Calu3 (cell line): ENCODE measurements at regions not wholly inside any gene's neighbourhood (a gene's known extent, or its start where the extent isn't known, plus 50 kb on each side); places are given as distances from the start of the nearest gene placed in this dataset.
"Not testable (repeated sequence)": the region's sequence is repeated elsewhere in the genome, so short reads cannot be mapped to it uniquely, and the experiment has no call there.

Source experiments
- BruUV-seq: library from RNA; stranded (reverse); fragments of 400-500 nt; replicated peaks from 2 replicates; lab custom pipeline; 2021; lab: Mats Ljungman, UMichigan
- CTCF ChIA-PET: fragments of 300-600 bp; sonication (Branson Sonifier 250); formaldehyde crosslinking; loops from one replicate; lab custom pipeline; 2022; ENCODE audit warnings: antibody characterized with exemption; lab: Charles Lee
- DNase-seq: peaks from one replicate; pipeline ENCODE4 v3.0.0; 2022
- H3K27ac Mint-ChIP-seq: one replicate; pipeline ENCODE4 v1.8.0; 2022; ENCODE audit warnings: mixed read lengths; ENCODE audit not compliant: unreplicated experiment
- H3K27me3 Mint-ChIP-seq: one replicate; pipeline ENCODE4 v1.8.0; 2022; ENCODE audit warnings: mixed read lengths; ENCODE audit not compliant: unreplicated experiment
- H3K36me3 Mint-ChIP-seq: one replicate; pipeline ENCODE4 v1.8.0; 2022; ENCODE audit warnings: mild to moderate bottlenecking, moderate library complexity, mixed read lengths; ENCODE audit not compliant: insufficient read depth, unreplicated experiment
- H3K4me1 Mint-ChIP-seq: one replicate; pipeline ENCODE4 v1.8.0; 2022; ENCODE audit warnings: mild to moderate bottlenecking, low read depth, mixed read lengths; ENCODE audit not compliant: unreplicated experiment
- H3K4me3 Mint-ChIP-seq: one replicate; pipeline ENCODE4 v1.8.0; 2022; ENCODE audit warnings: mild to moderate bottlenecking, low read depth, moderate library complexity, mixed read lengths; ENCODE audit not compliant: unreplicated experiment
- H3K9me3 Mint-ChIP-seq: one replicate; pipeline ENCODE4 v1.8.0; 2022; ENCODE audit warnings: low read depth, mixed read lengths; ENCODE audit not compliant: unreplicated experiment
- CTCF ChIP-seq: fragments of 200-600 bp; IDR thresholded peaks from one replicate; pipeline ENCODE4 v1.8.0; 2022; ENCODE audit warnings: antibody characterized with exemption; ENCODE audit not compliant: unreplicated experiment
- intact Hi-C: fragments of 100-400 bp; cut with micrococcal nuclease; formaldehyde crosslinking; loops from one replicate; pipeline ENCODE4 v1.10.0; 2022; ENCODE audit not compliant: unreplicated experiment

DNA sequence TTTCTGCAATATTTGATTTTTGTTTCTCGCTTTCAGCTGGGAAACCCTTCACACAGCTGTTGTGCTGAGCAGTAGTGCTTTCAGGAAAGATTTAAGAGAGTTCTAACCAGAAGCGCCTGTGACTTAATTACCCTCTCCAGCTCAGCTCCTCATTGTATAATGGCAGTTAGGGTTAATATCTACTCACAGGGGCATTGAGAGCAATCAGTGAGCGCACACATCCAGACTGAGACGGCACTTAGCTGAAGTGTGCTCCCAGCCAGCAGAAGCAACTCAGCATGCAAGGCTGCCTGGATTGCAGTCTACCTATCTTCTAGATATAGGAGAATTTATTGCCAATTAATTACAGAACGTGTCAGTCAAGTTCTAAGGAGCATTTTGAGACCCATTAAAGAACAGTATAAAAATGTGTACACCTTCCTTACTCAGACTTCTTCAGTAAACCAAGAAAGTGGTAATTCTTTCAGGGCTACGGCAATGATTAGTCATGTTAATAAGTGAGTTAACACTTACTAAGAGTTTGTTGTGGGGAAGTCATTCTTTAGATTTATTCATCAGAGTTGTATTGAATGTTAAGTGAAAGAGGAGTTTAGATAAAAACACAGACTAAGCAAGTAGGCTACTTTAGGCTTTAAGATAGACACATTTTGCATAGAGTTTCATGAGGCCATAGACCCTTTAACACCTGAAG, 111.7 kb upstream of the PCAT7 start:
- Mint-ChIP-seq H3K27ac (no peak overlapping the region), H3K9me3 (no peaks in the 10 kb centered on the region), H3K27me3 (no peaks in the 10 kb centered on the region), H3K36me3 (peaks cover 13% of the 10 kb centered on the region), H3K4me3 (no peak overlapping the region), H3K4me1 (peaks cover 20% of the 10 kb centered on the region)
- intact Hi-C loops: no loop called here
- DNase-seq: no peak
- CTCF ChIA-PET: interaction anchor here (0.6 kb wide), 1 partner anchor 14 kb away, joined by 3 read pairs; no protein-coding TSS in a partner anchor
- TF ChIP-seq CTCF: no peak
- BruUV-seq: no TSS peak

DNA sequence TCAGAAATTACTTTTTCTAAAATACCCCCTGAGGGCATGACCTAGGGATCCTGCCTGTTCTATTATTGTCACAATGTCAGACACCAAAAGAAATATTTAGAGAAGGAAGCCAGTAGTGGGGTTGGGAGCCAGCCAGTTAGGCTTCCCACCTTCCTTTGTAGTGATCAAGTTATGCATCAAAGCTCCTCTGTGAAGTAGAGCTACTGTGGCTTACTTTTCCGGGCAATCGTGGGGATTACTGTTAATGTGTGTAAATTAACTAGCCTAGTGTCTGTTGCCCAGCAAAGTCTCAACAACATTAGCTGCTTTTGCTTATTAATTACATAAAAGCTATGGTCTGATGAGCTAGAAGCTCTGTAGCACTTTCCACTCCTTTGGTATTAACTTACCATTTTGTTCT, 109.0 kb upstream of the PCAT7 start:
- intact Hi-C loops: no loop called here
- no peak overlapping the region for H3K4me3 Mint-ChIP-seq
- no peaks in the 10 kb centered on the region for H3K9me3 Mint-ChIP-seq
- no peak for DNase-seq
- peaks cover 20% of the 10 kb centered on the region for H3K4me1 Mint-ChIP-seq
- peaks cover 9% of the 10 kb centered on the region for H3K36me3 Mint-ChIP-seq
- no peak overlapping the region for H3K27ac Mint-ChIP-seq
- CTCF ChIA-PET: no interaction called here
- TF ChIP-seq CTCF: no peak
- BruUV-seq: no TSS peak
- no peaks in the 10 kb centered on the region for H3K27me3 Mint-ChIP-seq

DNA sequence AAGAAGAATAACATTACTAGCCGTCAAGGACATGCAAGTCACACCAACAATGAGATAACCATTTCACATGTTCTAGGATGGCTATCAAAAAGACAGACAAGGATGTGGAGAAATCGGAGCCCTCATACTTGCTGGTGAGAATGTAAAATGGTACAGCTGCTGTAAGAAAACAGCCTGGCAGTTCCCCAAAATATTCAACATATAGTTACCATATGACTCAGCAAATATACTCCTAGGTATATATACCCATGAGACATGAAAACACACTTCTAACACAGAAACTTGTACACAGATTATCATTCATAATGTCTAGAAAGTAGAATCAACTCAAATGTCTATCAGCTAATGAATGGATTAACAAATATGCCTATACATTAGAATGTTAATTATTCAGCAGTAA, 105.4 kb upstream of the PCAT7 start:
- Mint-ChIP-seq H3K4me1 (no peaks in the 10 kb centered on the region), H3K36me3 (peaks cover 5% of the 10 kb centered on the region), H3K9me3 (no peaks in the 10 kb centered on the region), H3K4me3 (no peak overlapping the region), H3K27me3 (no peaks in the 10 kb centered on the region), H3K27ac (no peak overlapping the region)
- CTCF ChIA-PET: no interaction called here
- DNase-seq: no peak
- intact Hi-C loops: no loop called here
- no TSS peak for BruUV-seq
- TF ChIP-seq CTCF: no peak

DNA sequence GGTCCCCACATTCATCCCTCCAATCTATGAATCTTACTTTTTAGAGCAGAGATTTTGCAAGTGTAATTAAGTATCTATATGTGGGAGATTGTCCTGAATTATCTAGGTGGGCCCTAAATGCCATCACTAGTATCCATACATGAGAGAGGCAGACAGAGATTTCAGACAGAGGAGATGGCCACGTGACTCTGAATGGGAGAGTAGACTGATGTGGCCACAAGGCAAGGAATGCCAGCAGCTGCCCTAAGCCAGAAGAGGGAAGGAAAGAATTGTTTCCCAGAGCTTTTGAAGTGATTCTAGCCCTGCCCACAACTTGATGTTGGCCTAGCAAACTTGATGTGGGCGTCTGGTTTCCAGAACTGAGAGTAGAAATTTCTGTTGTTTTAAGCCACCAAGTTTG, 90.1 kb upstream of the PCAT7 start:
- Mint-ChIP-seq H3K27me3 (no peaks in the 10 kb centered on the region), H3K4me1 (no peaks in the 10 kb centered on the region), H3K36me3 (peaks cover 6% of the 10 kb centered on the region), H3K4me3 (no peak overlapping the region), H3K9me3 (peaks cover 3% of the 10 kb centered on the region), H3K27ac (no peak overlapping the region)
- DNase-seq: no peak
- no TSS peak for BruUV-seq
- TF ChIP-seq CTCF: no peak
- intact Hi-C loops: no loop called here
- CTCF ChIA-PET: no interaction called here

DNA sequence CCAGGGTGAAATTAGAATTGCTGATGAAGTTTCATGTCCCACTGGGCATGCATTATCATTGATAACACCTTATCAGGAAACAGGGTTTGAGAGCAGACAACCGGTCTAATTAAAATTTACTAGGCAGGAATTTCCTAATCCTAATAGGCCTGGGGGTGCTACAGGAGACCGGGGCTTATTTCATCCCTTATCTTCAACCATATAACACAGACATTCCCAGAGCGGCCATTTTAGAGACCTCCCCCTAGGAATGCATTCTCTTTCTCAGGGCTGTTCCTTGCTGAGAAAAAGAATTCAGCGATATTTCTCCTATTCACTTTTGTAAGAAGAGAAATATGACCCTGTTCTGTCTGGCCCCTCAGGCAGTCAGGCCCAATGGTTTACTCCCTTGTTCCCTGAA, 82.8 kb upstream of the PCAT7 start:
- H3K9me3 Mint-ChIP-seq, H3K4me1 Mint-ChIP-seq, intact Hi-C loops, H3K27me3 Mint-ChIP-seq, BruUV-seq, H3K4me3 Mint-ChIP-seq, H3K36me3 Mint-ChIP-seq, H3K27ac Mint-ChIP-seq, DNase-seq: not testable (repeated sequence)
- CTCF ChIA-PET: interaction anchor here (0.7 to 1.0 kb wide), 2 partner anchors 11 to 82 kb away, joined by 4 read pairs; partner anchors contain the start of gene PCAT7
